HG02678 (cell line): ENCODE measurements at regions not wholly inside any gene's neighbourhood (a gene's known extent, or its start where the extent isn't known, plus 50 kb on each side); places are given as distances from the start of the nearest gene placed in this dataset.

ENCODE experiments used
- ATAC-seq: cut with Tn5 transposase; IDR thresholded peaks from one replicate; pipeline ENCODE4 v1.9.1; 2021; ENCODE audit warnings: mild to moderate bottlenecking, moderate library complexity; ENCODE audit not compliant: unreplicated experiment

DNA sequence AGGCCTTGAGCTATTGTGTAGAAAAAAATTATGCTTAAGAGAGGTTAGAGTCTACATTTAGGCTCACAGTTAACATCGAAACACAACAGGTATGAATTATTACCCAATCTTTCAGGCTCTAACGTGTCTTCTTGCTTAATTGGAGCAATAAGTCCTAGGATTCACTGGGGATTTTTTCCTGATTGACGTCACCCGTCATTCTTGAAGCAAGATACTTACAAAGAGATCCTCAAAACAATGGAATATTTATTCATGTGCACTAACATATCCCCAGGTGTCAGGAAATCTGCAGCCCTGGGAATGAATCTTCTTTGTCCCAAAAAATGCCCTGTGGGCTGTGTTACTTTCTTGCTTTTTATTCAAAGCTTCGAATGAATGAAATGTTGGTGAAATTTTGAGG, 413.5 kb downstream of the NFIB start:
- no peak for ATAC-seq

DNA sequence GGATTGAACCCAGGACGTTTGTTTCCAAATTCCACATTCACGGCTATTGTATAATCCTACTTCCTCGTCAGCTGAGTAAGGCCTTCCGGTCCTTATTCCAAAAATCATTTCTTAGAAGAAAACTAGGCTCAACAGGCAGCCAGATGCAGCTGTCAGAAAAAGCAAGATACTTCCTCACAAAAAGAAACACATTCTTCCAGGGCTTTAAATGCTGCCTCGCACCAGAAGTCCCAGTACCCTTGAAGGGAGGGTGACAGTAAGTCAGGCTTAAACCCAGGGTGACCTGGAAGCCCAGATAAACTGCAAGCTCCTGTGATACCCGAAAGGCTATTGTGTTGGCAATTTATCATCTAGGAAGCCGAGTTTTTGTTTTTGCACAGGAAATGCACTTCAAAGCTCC, 414.0 kb downstream of the NFIB start:
- ATAC-seq: no peak

DNA sequence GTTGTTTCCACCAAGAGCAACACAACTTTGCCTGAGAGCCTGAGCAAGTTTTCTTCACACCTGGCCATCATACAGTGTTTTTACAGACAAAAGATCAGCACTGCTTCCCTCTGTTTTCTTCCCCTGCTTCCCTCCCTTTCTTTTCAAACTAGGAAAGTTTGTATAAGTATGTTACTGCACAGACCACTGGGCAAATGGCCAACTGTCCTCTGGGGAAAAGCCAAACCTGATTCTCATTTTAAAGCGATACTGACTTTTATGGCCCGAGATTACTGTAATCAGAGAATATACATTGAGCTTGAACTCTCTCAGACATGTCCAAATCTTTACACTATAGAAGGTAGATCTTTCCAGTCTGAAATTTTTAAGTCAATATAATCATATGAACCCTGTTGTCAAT, 415.0 kb downstream of the NFIB start:
- ATAC-seq: no peak

- no peak for ATAC-seq
Observed at GRCh38 chr9:13896922-13897835, 416.8 kb downstream of the NFIB start.

DNA sequence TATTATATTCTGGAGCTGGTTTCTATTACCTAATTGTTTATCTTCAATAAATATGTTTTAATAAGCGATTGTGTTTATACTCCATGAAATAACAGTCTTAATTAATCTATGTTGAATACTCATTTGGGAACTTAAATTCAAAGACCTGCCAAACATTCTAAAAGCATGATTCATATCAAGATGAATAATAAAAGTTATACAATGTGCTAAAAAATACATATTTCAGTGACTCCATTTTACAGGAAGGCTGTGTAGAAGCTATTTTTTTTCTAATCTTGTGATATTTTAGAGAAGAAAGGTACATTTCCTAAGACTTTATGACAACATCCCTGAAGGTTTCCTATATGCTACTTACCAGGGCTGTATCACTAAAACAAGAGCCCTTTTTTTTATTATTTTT, 417.9 kb downstream of the NFIB start:
- no peak for ATAC-seq

DNA sequence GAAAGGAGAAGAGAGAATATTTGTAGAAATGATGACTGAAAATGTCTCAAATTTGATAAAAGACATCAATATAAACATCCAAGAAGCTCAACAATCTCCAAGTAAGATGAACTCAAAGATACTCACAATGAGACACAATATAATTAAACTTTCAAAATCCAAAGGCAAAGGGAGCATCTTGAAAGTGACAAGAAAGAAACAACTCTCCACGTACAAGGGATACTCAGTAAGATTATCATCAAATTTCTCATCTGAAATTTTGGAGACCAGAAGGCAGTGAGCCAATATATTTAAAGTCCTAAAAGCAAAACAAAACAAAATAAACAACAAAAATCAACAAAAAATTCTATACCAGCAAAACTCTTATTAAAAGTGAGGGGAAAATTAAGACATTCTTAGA, 428.7 kb downstream of the NFIB start:
- no peak for ATAC-seq

- ATAC-seq: no peak
Observed at GRCh38 chr9:13879981-13880380, 434.0 kb downstream of the NFIB start.

- no peak for ATAC-seq
Observed at GRCh38 chr9:13879011-13879410, 434.9 kb downstream of the NFIB start.

- no peak for ATAC-seq
Observed at GRCh38 chr9:13878241-13878711, 435.7 kb downstream of the NFIB start.

DNA sequence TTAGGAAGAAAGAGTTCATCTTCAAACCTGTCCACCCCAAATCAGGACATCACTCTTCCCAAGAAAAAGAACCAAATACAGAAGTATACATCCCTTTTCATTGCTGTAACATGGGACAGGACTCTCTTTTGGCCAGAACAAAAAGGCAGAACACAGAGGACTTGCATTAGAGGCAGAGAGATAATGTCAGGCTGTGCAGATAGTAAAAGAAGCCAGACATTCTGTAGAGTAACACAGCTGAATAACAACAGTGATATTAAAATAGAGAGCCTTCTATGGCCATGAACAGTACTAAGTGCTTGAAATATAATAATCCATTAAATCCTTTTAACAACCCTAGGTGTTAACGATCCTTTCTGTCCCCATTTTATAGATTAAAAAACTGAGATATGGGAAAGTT, 437.2 kb downstream of the NFIB start:
- no peak for ATAC-seq

DNA sequence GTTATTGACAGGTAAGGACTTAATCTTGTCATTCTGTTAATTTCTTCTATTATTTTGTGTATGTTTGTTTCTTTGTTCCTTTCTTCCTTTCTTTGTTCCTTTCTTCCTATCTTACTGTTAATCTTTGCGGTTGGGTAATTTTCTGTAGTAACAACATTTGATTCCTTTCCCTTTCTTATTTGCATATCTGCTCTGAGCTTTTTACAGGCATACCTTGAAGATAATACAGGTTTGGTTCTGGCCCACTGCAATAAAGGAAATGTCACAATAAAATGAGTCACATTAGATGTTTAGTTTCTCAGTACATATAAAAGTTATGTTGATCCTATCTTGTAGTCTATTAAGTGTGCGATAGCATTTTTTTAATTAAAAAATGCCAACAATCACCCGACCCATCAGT, 440.7 kb downstream of the NFIB start:
- ATAC-seq: no peak

DNA sequence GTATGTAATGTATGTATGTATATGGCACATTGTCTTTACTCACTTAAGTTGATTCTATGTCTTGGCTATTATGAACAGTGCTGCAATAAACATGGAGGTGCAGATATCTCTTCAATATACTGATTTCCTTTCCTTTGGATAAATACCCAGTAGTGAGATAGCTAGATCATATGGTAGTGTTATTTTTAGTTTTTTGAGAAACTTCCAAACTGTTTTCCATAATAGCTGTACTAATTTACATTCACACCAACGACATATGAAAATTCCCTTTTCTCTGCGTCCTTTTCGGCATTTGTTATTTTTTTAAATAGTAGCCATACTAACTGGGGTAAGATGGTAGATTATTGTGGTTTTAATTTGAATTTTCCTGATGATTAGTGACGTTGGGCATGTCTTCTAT, 445.6 kb downstream of the NFIB start:
- ATAC-seq: no peak

- no peak for ATAC-seq
Observed at GRCh38 chr9:13865869-13866268, 448.1 kb downstream of the NFIB start.

- ATAC-seq: no peak
Observed at GRCh38 chr9:13863112-13863511, 450.8 kb downstream of the NFIB start.

- no peak for ATAC-seq
Observed at GRCh38 chr9:13862654-13863053, 451.3 kb downstream of the NFIB start.

DNA sequence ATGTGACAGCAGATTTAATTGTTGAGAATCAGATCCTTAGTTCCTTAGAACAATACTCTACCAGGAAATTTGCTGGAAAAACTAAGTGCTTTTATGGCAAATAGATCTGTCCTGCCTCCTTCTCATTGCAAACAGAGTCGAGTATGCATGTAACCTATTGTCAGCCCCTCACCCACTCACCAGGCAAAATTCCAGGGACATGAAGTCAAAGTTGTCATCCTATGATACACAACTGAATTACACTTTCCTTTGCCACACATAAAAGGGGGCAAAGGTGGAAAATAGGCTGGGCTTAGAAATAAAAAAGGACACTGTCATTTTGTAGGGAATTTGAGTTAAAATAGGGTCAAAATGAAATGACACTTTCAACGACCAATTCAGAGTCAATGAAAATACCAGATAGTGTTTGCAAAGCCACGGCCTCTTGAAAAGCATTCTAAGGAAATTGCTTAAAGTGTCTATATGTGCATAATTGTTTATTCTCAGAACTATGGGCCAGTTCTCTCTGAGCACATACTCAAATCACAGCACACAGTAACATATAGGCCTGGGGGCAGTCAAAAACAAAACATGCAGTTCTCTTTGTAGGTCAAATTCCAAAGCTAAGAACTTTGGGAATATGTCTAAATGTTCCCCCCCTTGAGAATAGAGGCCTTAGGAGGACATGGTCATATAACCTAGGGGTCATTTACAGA, 452.8 kb downstream of the NFIB start:
- ATAC-seq: no peak

- no peak for ATAC-seq
Observed at GRCh38 chr9:13860019-13860418, 453.9 kb downstream of the NFIB start.

DNA sequence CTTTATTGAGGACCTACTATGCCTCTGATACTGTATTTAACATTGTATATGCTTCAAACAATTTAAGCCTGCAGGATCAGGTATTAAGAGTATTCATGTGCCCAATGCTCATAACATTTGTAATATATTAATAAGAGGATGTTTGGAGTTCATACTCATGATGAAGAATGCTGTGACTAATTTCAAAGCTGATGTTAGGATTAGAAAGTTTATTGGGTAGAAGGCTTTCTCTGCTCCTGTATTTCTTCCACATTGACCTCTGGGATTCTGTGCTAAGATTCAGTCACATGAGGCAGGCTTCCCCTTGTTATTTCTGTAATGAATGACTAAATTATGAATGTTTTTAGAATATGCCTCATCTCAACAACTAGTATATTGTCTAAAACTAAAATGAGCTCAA, 456.4 kb downstream of the NFIB start:
- ATAC-seq: no peak

- no peak for ATAC-seq
Observed at GRCh38 chr9:13847270-13847669, 466.7 kb downstream of the NFIB start.

DNA sequence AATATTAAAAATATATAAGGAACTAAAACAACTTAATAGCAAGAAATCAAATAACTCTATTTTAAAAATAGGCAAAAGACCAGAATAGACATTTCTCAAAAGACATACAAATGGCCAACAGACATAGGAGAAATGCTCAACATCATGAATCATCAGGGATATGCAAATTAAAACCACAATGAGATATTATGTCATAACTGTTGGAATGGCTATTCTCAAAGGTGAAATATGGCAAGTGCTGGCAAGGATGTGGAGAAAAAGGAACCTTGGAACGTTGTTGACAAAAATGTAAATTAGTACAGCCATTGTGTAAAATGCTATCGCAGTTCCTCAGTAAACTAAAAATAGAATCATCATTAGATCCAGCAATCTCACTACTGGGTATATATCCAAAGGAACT, 468.5 kb downstream of the NFIB start:
- ATAC-seq: no peak

GRCh38 chr9:13841746-13842462, 472.0 kb downstream of the NFIB start:
- ATAC-seq: no peak

DNA sequence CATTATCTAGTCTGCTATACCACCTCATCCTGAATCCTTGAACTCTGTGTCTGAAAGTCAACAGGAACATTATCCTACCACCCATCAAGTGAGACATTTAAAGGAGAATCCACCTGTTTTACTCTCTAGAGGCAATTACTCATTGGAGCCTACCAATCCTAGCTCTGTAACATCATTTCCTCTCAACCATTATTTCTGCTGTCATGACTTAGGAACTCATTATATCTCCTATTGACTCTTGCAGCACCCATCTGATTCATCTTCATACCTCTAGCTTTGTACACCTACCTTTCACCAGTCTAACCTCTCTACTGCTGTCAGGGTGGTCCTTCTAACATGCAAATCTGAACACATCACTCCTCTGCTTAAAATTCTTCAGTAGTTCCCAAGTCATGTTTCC, 481.5 kb downstream of the NFIB start:
- ATAC-seq: no peak
